Cardiac muscle cell (in vitro differentiated cells and primary cell): ENCODE measurements at regions not wholly inside any gene's neighbourhood (a gene's known extent, or its start where the extent isn't known, plus 50 kb on each side); places are given as distances from the start of the nearest gene placed in this dataset.

Source experiments
- DNase-seq, 2 donors: peaks; one replicate each; pipeline versions ENCODE4 v3.0.0 to v3.0.0-alpha.2; 2010 to 2017; ENCODE audit warnings: low read depth in 1 of 2, low spot score in 1 of 2
- H3K27ac ChIP-seq: fragments of 200-600 bp; sonication (generic); 2 replicates; pipeline ENCODE4 v1.5.1; 2016
- H3K27me3 ChIP-seq: fragments of 200-600 bp; sonication (generic); 2 replicates; pipeline ENCODE4 v1.6.0; 2016; ENCODE audit warnings: control low read depth
- H3K36me3 ChIP-seq: fragments of 200-600 bp; sonication (generic); 2 replicates; pipeline ENCODE4 v1.5.1; 2016; ENCODE audit warnings: control low read depth
- H3K4me1 ChIP-seq: fragments of 200-600 bp; sonication (generic); 2 replicates; pipeline ENCODE4 v1.8.1; 2017; ENCODE audit warnings: low read depth, mild to moderate bottlenecking, mixed run types
- H3K4me3 ChIP-seq: fragments of 200-600 bp; sonication (generic); 2 replicates; pipeline ENCODE4 v1.5.1; 2016; ENCODE audit warnings: mild to moderate bottlenecking
- H3K9me3 ChIP-seq: fragments of 200-600 bp; sonication (generic); 2 replicates; pipeline ENCODE4 v1.5.1; 2017; ENCODE audit warnings: low read depth, mild to moderate bottlenecking, control low read depth
- TF ChIP-seq, protein P1 (sequence below): IDR thresholded peaks from 2 replicates; pipeline ENCODE4 v1.5.1; 2012; ENCODE audit warnings: low read depth, mild to moderate bottlenecking, low read length

DNA sequence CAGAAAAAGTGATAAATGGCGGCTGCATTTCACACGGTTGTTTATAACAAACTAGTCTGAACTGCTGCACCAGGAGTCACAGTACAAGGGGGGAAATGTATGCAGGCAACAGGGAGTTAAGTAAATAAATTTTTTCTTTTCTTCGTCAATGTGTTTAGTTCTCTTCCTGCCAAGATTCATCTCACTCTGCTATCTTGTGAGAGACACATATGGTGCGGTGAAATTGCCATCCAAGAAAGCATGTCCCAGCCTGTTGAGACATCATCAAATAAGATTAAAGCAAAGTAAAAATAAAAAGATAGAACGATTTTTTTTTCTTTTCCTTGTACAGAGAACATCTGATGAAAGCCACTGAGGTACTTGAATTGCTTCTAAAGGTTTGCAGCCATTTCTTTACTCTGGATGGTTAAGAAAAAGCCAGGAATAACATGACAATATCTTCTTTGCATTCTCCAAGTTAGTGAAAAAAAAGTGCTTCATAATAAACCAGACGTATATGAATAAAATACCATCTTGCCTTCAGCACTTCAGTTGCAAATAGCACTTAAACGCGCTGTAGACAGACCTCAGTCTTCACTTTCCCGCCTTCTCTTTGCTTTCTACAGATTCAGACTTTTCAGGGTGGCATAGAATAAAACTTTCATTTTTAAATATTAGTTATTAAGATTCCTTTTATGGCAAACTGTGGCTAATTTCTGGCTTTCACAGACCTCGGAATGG is 506.2 kb upstream of the ZFHX3 start:
- Histone ChIP-seq H3K4me3 (no peak overlapping the region), H3K36me3 (no peaks in the 10 kb centered on the region), H3K27me3 (no peaks in the 10 kb centered on the region), H3K9me3 (no peaks in the 10 kb centered on the region), H3K4me1 (peaks cover 34% of the 10 kb centered on the region), H3K27ac (no peak overlapping the region)
- TF ChIP-seq, protein P1, sequence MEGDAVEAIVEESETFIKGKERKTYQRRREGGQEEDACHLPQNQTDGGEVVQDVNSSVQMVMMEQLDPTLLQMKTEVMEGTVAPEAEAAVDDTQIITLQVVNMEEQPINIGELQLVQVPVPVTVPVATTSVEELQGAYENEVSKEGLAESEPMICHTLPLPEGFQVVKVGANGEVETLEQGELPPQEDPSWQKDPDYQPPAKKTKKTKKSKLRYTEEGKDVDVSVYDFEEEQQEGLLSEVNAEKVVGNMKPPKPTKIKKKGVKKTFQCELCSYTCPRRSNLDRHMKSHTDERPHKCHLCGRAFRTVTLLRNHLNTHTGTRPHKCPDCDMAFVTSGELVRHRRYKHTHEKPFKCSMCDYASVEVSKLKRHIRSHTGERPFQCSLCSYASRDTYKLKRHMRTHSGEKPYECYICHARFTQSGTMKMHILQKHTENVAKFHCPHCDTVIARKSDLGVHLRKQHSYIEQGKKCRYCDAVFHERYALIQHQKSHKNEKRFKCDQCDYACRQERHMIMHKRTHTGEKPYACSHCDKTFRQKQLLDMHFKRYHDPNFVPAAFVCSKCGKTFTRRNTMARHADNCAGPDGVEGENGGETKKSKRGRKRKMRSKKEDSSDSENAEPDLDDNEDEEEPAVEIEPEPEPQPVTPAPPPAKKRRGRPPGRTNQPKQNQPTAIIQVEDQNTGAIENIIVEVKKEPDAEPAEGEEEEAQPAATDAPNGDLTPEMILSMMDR = no peak
- no peak for DNase-seq

DNA sequence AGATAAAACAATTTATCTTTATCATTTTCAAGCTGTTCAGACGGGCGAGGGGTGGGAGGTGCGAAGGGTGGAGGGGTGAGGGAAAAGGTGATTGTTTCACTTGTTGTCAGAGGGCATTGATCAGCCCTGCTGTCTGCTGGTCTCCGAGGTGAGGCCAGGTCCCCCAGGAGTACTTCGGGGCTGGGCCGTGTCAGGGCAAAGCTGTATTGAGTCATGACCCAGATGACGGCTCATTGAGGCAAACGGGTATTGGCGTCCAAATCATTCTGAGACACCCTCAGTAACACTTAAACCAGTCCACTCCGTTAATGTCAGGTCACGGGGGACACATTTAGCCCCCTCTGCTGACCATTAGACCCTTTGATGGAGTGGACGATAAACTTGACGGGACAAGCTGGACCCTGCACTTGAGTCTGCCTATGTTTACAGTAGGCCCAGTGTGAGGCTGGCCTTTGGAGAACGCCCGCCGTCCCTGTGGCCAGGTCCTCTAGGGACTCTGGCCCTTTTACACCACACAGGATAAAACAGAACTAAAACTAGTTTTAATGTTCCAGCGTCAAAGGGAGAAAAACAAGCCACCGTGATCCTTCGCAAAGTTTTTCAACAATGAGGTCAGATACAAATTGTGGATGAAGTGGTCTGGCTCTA is 502.2 kb upstream of the ZFHX3 start:
- TF ChIP-seq, protein P1 = no peak
- peak in 1 of 2 donors; percentile 38 for DNase-seq
- Histone ChIP-seq H3K27me3 (no peaks in the 10 kb centered on the region), H3K27ac (peak overlapping the region; percentile 49), H3K4me3 (no peak overlapping the region), H3K9me3 (no peaks in the 10 kb centered on the region), H3K36me3 (no peaks in the 10 kb centered on the region), H3K4me1 (peaks cover 34% of the 10 kb centered on the region)

GRCh38 chr16:73547552-73548403 is 499.9 kb upstream of the ZFHX3 start:
- H3K9me3 ChIP-seq = no peaks in the 10 kb centered on the region
- no peaks in the 10 kb centered on the region for H3K27me3 ChIP-seq
- peaks cover 29% of the 10 kb centered on the region for H3K4me1 ChIP-seq
- no peak for DNase-seq
- no peak overlapping the region for H3K27ac ChIP-seq
- no peak overlapping the region for H3K4me3 ChIP-seq
- TF ChIP-seq, protein P1 = no peak
- no peaks in the 10 kb centered on the region for H3K36me3 ChIP-seq

GRCh38 chr16:73546341-73546845 is 498.5 kb upstream of the ZFHX3 start:
- TF ChIP-seq, protein P1 = no peak
- H3K27ac ChIP-seq = no peak overlapping the region

GRCh38 chr16:73545755-73546154 is 497.8 kb upstream of the ZFHX3 start:
- TF ChIP-seq, protein P1 = no peak
- Histone ChIP-seq H3K9me3 (no peaks in the 10 kb centered on the region), H3K27ac (no peak overlapping the region), H3K27me3 (no peaks in the 10 kb centered on the region), H3K4me3 (no peak overlapping the region), H3K36me3 (no peaks in the 10 kb centered on the region), H3K4me1 (peaks cover 16% of the 10 kb centered on the region)
- DNase-seq = no peak

More at GRCh38 chr16:73546341-73546845, 498.5 kb upstream of the ZFHX3 start:
- no peaks in the 10 kb centered on the region for H3K9me3 ChIP-seq
- no peak for DNase-seq
- H3K36me3 ChIP-seq = no peaks in the 10 kb centered on the region
- H3K4me1 ChIP-seq = peaks cover 21% of the 10 kb centered on the region
- H3K27me3 ChIP-seq = no peaks in the 10 kb centered on the region
- no peak overlapping the region for H3K4me3 ChIP-seq
